Parathyroid adenoma (tissue), 2 donors: ENCODE measurements at regions not wholly inside any gene's neighbourhood (a gene's known extent, or its start where the extent isn't known, plus 50 kb on each side); places are given as distances from the start of the nearest gene placed in this dataset.

ENCODE experiments used
- H2AFZ ChIP-seq: fragments of 300-600 bp; sonication (generic); one replicate; pipeline ENCODE4 v1.7.0; 2017; ENCODE audit warnings: antibody characterized with exemption, mild to moderate bottlenecking
- H3K27ac ChIP-seq: fragments of 300-600 bp; sonication (generic); one replicate; pipeline ENCODE4 v1.7.0; 2017
- H3K27me3 ChIP-seq: fragments of 300-600 bp; sonication (generic); one replicate; pipeline ENCODE4 v1.7.0; 2017; ENCODE audit warnings: low read length; ENCODE audit not compliant: control insufficient read depth, insufficient read depth
- H3K36me3 ChIP-seq: fragments of 300-600 bp; sonication (generic); one replicate; pipeline ENCODE4 v1.7.0; 2017; ENCODE audit warnings: low read length; ENCODE audit not compliant: control insufficient read depth, insufficient read depth
- H3K4me1 ChIP-seq: fragments of 300-600 bp; sonication (generic); one replicate; pipeline ENCODE4 v1.7.0; 2017; ENCODE audit warnings: control low read depth
- H3K4me2 ChIP-seq: fragments of 300-600 bp; sonication (generic); one replicate; pipeline ENCODE4 v1.7.0; 2017; ENCODE audit warnings: low read length
- H3K4me3 ChIP-seq: fragments of 300-600 bp; sonication (generic); one replicate; pipeline ENCODE4 v1.7.0; 2017; ENCODE audit warnings: low read depth, low read length
- H3K79me2 ChIP-seq: fragments of 300-600 bp; sonication (generic); one replicate; pipeline ENCODE4 v1.7.0; 2017; ENCODE audit warnings: control low read depth
- H3K9ac ChIP-seq: fragments of 300-600 bp; sonication (generic); one replicate; pipeline ENCODE4 v1.7.0; 2017; ENCODE audit warnings: mild to moderate bottlenecking
- H3K9me3 ChIP-seq: fragments of 300-600 bp; sonication (generic); one replicate; pipeline ENCODE4 v1.7.0; 2017; ENCODE audit warnings: low read length; ENCODE audit not compliant: control insufficient read depth
- TF ChIP-seq, protein P1 (sequence below): fragments of 300-600 bp; sonication (generic); IDR thresholded peaks from one replicate; pipeline ENCODE4 v1.7.0; 2017; ENCODE audit warnings: antibody characterized with exemption, mild to moderate bottlenecking
- donor health status: primary hyperparathyroidism.

DNA sequence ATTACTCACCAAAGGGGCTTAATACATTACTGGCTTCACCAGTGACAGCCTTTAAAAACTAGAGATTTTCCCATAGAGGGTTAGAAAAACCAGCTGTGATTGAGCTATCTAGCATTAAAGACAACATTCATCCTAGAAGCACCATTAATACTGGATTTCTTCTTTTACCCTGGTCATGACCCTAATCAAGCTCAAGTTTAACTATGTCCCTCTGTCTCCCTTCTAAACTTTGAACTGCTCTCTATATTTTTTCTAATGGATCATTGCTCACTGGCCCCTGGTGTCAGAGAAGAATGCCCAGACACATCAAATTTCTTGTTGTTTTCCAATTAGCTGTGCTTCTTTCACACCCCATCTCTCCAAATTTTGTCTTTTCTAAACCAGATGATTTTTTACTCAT lies 1101.3 kb downstream of the XPNPEP1 start:
- no peak overlapping the region for H3K4me2 ChIP-seq
- H3K9ac ChIP-seq, result no peak overlapping the region
- no peaks in the 10 kb centered on the region for H3K4me1 ChIP-seq
- no peaks in the 10 kb centered on the region for H3K9me3 ChIP-seq
- no peak overlapping the region for H3K4me3 ChIP-seq
- H2AFZ ChIP-seq, result no peak overlapping the region
- no peaks in the 10 kb centered on the region for H3K79me2 ChIP-seq
- H3K27ac ChIP-seq, result no peak overlapping the region
- H3K36me3 ChIP-seq, result no peaks in the 10 kb centered on the region
- no peaks in the 10 kb centered on the region for H3K27me3 ChIP-seq
- TF ChIP-seq, protein P1, sequence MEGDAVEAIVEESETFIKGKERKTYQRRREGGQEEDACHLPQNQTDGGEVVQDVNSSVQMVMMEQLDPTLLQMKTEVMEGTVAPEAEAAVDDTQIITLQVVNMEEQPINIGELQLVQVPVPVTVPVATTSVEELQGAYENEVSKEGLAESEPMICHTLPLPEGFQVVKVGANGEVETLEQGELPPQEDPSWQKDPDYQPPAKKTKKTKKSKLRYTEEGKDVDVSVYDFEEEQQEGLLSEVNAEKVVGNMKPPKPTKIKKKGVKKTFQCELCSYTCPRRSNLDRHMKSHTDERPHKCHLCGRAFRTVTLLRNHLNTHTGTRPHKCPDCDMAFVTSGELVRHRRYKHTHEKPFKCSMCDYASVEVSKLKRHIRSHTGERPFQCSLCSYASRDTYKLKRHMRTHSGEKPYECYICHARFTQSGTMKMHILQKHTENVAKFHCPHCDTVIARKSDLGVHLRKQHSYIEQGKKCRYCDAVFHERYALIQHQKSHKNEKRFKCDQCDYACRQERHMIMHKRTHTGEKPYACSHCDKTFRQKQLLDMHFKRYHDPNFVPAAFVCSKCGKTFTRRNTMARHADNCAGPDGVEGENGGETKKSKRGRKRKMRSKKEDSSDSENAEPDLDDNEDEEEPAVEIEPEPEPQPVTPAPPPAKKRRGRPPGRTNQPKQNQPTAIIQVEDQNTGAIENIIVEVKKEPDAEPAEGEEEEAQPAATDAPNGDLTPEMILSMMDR, result no peak

- Histone ChIP-seq H2AFZ (no peak overlapping the region), H3K27ac (no peak overlapping the region), H3K9me3 (no peaks in the 10 kb centered on the region), H3K4me3 (no peak overlapping the region), H3K4me1 (no peaks in the 10 kb centered on the region), H3K27me3 (no peaks in the 10 kb centered on the region), H3K36me3 (no peaks in the 10 kb centered on the region), H3K4me2 (no peak overlapping the region), H3K9ac (no peak overlapping the region), H3K79me2 (no peaks in the 10 kb centered on the region)
- TF ChIP-seq, protein P1, result no peak
Measured at GRCh38 chr10:108819302-108819701, 1104.0 kb downstream of the XPNPEP1 start.

DNA sequence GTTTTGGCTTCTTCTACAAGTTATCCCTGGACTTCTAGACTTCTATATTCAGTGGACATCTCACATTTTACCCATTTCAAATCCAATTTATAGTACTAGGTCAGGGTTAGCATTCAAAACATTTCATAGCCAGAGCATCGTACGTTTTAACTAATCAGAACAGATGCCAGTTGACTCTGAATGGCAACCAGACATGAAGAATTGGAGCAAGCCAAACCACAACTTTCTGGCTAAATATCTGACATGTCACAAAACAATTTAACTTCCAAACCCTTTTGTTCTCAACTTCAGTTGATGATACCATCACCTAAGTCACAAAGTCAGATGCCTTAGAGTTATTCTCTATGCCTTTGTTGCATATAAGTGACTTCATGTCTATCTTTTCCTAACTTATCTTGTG lies 1105.7 kb downstream of the XPNPEP1 start:
- no peak overlapping the region for H3K4me2 ChIP-seq
- H2AFZ ChIP-seq, result no peak overlapping the region
- H3K4me3 ChIP-seq, result no peak overlapping the region
- H3K79me2 ChIP-seq, result no peaks in the 10 kb centered on the region
- no peak overlapping the region for H3K27ac ChIP-seq
- H3K9ac ChIP-seq, result no peak overlapping the region
- no peaks in the 10 kb centered on the region for H3K27me3 ChIP-seq
- TF ChIP-seq, protein P1, result no peak
- H3K4me1 ChIP-seq, result no peaks in the 10 kb centered on the region
- H3K9me3 ChIP-seq, result no peaks in the 10 kb centered on the region
- no peaks in the 10 kb centered on the region for H3K36me3 ChIP-seq

- no peaks in the 10 kb centered on the region for H3K9me3 ChIP-seq
- no peaks in the 10 kb centered on the region for H3K36me3 ChIP-seq
- no peak overlapping the region for H3K4me3 ChIP-seq
- H3K4me1 ChIP-seq, result no peaks in the 10 kb centered on the region
- no peak overlapping the region for H3K27ac ChIP-seq
- no peaks in the 10 kb centered on the region for H3K79me2 ChIP-seq
- H2AFZ ChIP-seq, result no peak overlapping the region
- no peak overlapping the region for H3K4me2 ChIP-seq
- H3K9ac ChIP-seq, result no peak overlapping the region
- TF ChIP-seq, protein P1, result no peak
- H3K27me3 ChIP-seq, result no peaks in the 10 kb centered on the region
Measured at GRCh38 chr10:108817135-108817534, 1106.2 kb downstream of the XPNPEP1 start.

- TF ChIP-seq, protein P1, result no peak
- Histone ChIP-seq H2AFZ (no peak overlapping the region), H3K4me1 (no peaks in the 10 kb centered on the region), H3K27ac (no peak overlapping the region), H3K27me3 (no peaks in the 10 kb centered on the region), H3K9ac (no peak overlapping the region), H3K36me3 (no peaks in the 10 kb centered on the region), H3K4me3 (no peak overlapping the region), H3K4me2 (no peak overlapping the region), H3K9me3 (no peaks in the 10 kb centered on the region), H3K79me2 (no peaks in the 10 kb centered on the region)
Measured at GRCh38 chr10:108812906-108813305, 1110.4 kb downstream of the XPNPEP1 start.
